GM12878 (cell line): ENCODE measurements at regions not wholly inside any gene's neighbourhood (a gene's known extent, or its start where the extent isn't known, plus 50 kb on each side); places are given as distances from the start of the nearest gene placed in this dataset.

Experiments used
- ATAC-seq: fragments of 200-7000 bp; cut with Tn5 transposase; 3 replicates; pipeline ENCODE4 v1.9.1; 2020; ENCODE audit warnings: mild to moderate bottlenecking, moderate library complexity
- BruUV-seq: library from RNA; stranded (reverse); fragments of 400-500 nt; replicated peaks from 2 replicates; lab custom pipeline; 2021; lab: Mats Ljungman, UMichigan
- CTCF ChIA-PET: fragments of 300-600 bp; sonication (Branson Sonifier 250); formaldehyde crosslinking; extraction: SDS; loops from one replicate; lab custom pipeline; 2021; ENCODE audit warnings: inconsistent platforms; lab: Yijun Ruan, JAX
- POLR2A ChIA-PET: fragments of 350-600 bp; formaldehyde crosslinking; extraction: SDS; loops from one replicate; lab custom pipeline; 2021; ENCODE audit warnings: inconsistent platforms; lab: Charles Lee
- RAD21 ChIA-PET: fragments of 300-600 bp; sonication (Branson Sonifier 250); formaldehyde crosslinking; loops from one replicate; lab custom pipeline; 2023; ENCODE audit warnings: antibody characterized with exemption; ENCODE audit not compliant: unreplicated experiment; lab: Charles Lee
- SMC1A ChIA-PET: fragments of 300-600 bp; sonication (Branson Sonifier 250); formaldehyde crosslinking; loops from one replicate; lab custom pipeline; 2023; ENCODE audit not compliant: unreplicated experiment, uncharacterized antibody; lab: Charles Lee
- DNase-seq: peaks from one replicate; pipeline ENCODE4 v3.0.0-alpha.2; 2011; ENCODE audit warnings: low read depth, low spot score
- FAIRE-seq: peaks from 3 replicates; lab custom pipeline; 2011; peaks lifted over from hg19 to GRCh38; lab: Jason Lieb, UNC
- H2AFZ ChIP-seq: 2 replicates; pipeline ENCODE4 v1.6.0; 2011; ENCODE audit warnings: low read depth, low read length, control low read depth; ENCODE audit not compliant: control insufficient read depth
- H3K27ac ChIP-seq: 2 replicates; pipeline ENCODE4 v1.5.1; 2011; ENCODE audit warnings: control low read depth; ENCODE audit not compliant: control insufficient read depth, insufficient read depth
- H3K27me3 ChIP-seq, 2 experiments: replicated peaks in 1 of 2; 2 replicates each; pipeline versions ENCODE4 v1.6.0 to v1.6.1; 2011; ENCODE audit warnings: low read length in 1 of 2; ENCODE audit not compliant: control insufficient read depth in 2 of 2, insufficient read depth in 2 of 2
- H3K36me3 ChIP-seq, 2 experiments: 2 replicates each; pipeline ENCODE4 v1.5.1; 2011; ENCODE audit warnings: low read length in 1 of 2; ENCODE audit not compliant: control insufficient read depth in 2 of 2, insufficient read depth in 2 of 2
- H3K4me1 ChIP-seq: 2 replicates; pipeline ENCODE4 v1.6.1; 2011; ENCODE audit warnings: mild to moderate bottlenecking, low read length, moderate library complexity, mixed read lengths; ENCODE audit not compliant: control insufficient read depth, insufficient read depth
- H3K4me2 ChIP-seq: 2 replicates; pipeline ENCODE4 v1.6.0; 2011; ENCODE audit warnings: control low read depth; ENCODE audit not compliant: control insufficient read depth, insufficient read depth
- H3K4me3 ChIP-seq: fragments of 200-600 bp; sonication (generic); 2 replicates; pipeline ENCODE4 v1.5.1; 2016
- H3K79me2 ChIP-seq: 2 replicates; pipeline ENCODE4 v1.6.0; 2011; ENCODE audit warnings: low read length; ENCODE audit not compliant: control insufficient read depth, insufficient read depth
- H3K9ac ChIP-seq: 2 replicates; pipeline ENCODE4 v1.8.0; 2011; ENCODE audit warnings: low read length, control low read depth, mixed read lengths; ENCODE audit not compliant: control insufficient read depth, insufficient read depth
- H3K9me3 ChIP-seq: replicated peaks from 3 replicates; pipeline ENCODE4 v1.5.1; 2011; ENCODE audit warnings: mild to moderate bottlenecking, low read length; ENCODE audit not compliant: control insufficient read depth, insufficient read depth
- H4K20me1 ChIP-seq: 2 replicates; pipeline ENCODE4 v1.6.0; 2011; ENCODE audit not compliant: control insufficient read depth, insufficient read depth
- IKZF1 ChIP-seq: fragments of 450-650 bp; conservative IDR thresholded peaks from 2 replicates; pipeline ENCODE4 v1.6.1; 2017; ENCODE audit warnings: antibody characterized with exemption, mild to moderate bottlenecking
- KDM1A ChIP-seq: fragments of 200-600 bp; sonication (generic); IDR thresholded peaks from 2 replicates; pipeline ENCODE4 v1.6.1; 2016; ENCODE audit warnings: borderline replicate concordance
- MLLT1 ChIP-seq: fragments of 450-650 bp; IDR thresholded peaks from 2 replicates; pipeline ENCODE4 v1.6.1; 2016; ENCODE audit warnings: mild to moderate bottlenecking
- RFX5 ChIP-seq: IDR thresholded peaks from 2 replicates; pipeline ENCODE4 v1.6.1; 2011; ENCODE audit warnings: low read depth, low read length, improper control_type of control experiment
- WGBS: methylation state at CpG from one replicate; pipeline ENCODE4 v1.1.6; 2016; ENCODE audit warnings: low lambda C conversion rate; ENCODE audit not compliant: insufficient replicate concordance, insufficient coverage; ENCODE audit errors: missing lambda C conversion rate; 5-methylcytosine and 5-hydroxymethylcytosine counted together
- in situ Hi-C: fragments of 300-500 bp; cut with MboI; formaldehyde crosslinking; loops from 9 replicates; pipeline ENCODE4 v1.14.3; 2018; ENCODE audit warnings: mixed read lengths
- intact Hi-C: fragments of 100-400 bp; cut with micrococcal nuclease; formaldehyde crosslinking; loops from one replicate; pipeline ENCODE4 v1.14.2; 2022; ENCODE audit not compliant: unreplicated experiment

- no peak for TF ChIP-seq MLLT1
Measured at GRCh38 chr1:234990328-234990675, 138.3 kb downstream of the TOMM20 start (continued).

DNA sequence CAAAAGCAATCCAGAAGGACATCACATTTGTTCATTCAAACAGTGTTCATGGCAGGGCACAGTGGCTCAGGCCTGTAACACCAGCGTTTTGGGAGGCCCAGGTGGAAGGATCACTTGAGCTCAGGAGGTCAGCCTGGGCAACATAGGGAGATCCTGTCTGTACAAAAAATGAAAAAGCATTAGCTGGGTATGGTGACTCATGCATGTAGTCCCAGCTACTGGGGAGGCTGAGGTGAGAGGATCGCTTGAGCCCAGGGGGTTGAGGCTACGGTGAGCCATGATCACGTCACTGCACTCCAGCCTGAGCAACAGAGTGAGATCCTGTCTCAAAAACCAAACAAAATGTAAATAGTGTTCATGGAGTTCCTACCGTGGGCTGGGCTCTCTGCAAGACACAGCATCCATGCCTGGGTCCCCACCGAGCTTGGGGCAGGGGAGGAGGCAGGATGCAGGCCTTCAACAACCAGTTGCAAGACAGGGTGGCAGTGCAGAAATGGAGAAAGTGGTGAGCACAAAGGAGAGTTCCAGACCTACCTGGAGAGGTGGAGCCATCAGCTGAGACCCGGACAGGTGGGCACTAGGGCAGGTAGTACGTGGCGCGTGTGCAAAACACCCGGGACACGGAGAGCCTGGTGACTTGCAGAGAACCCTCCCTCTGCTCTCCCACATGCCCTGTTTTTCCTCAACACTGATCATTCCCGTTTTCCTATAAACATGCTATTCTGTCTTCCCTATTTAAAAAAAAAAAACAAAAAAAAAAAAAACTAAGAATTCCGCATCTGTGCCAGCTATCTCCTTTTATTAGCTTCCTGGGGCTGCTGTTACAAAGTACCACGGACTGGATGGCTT lies 138.9 kb downstream of the TOMM20 start:
- no peaks in the 10 kb centered on the region for H3K79me2 ChIP-seq
- ChIA-PET SMC1A (interaction anchor here (0.6 to 8.0 kb wide), 16 partner anchors 9 to 269 kb away, joined by 3 to 108 read pairs (median 4); no protein-coding TSS in a partner anchor), CTCF (interaction anchor here (0.8 to 4.3 kb wide), 6 partner anchors 10 to 94 kb away, joined by 3 to 13 read pairs (median 5); no protein-coding TSS in a partner anchor), RAD21 (interaction anchor here (0.5 to 6.5 kb wide), 9 partner anchors 12 to 389 kb away, joined by 3 to 82 read pairs (median 5); no protein-coding TSS in a partner anchor), POLR2A (interaction anchor here (1.0 to 6.0 kb wide), 6 partner anchors 9 to 22 kb away, joined by 3 to 39 read pairs (median 4); no protein-coding TSS in a partner anchor)
- H2AFZ ChIP-seq: no peak overlapping the region
- no peak for FAIRE-seq
- no peaks in the 10 kb centered on the region for H3K36me3 ChIP-seq
- H3K4me2 ChIP-seq: no peak overlapping the region
- in situ Hi-C loops: no loop called here
- H3K27me3 ChIP-seq: no peaks in the 10 kb centered on the region
- no peaks in the 10 kb centered on the region; the same call in 2 of the 3 replicates for H3K9me3 ChIP-seq
- no peaks in the 10 kb centered on the region for H4K20me1 ChIP-seq
- no peak overlapping the region; the same call in 1 of the 2 replicates for H3K27ac ChIP-seq
- TF ChIP-seq RFX5 (no peak), KDM1A (no peak), IKZF1 (no peak)
- TF ChIP-seq, all 136 proteins: peak for 0
- no peak overlapping the region for H3K9ac ChIP-seq
- intact Hi-C loops: no loop called here
- no peak for DNase-seq
- no peak for ATAC-seq
- H3K4me1 ChIP-seq: peaks cover 52% of the 10 kb centered on the region
- H3K4me3 ChIP-seq: no peak overlapping the region
- WGBS: 92% methylated on average over 14 of the region's 15 CpGs
- no TSS peak for BruUV-seq
